Aorta (tissue), 5 donors: ENCODE measurements at regions not wholly inside any gene's neighbourhood (a gene's known extent, or its start where the extent isn't known, plus 50 kb on each side); places are given as distances from the start of the nearest gene placed in this dataset.

Experiments
- ATAC-seq: fragments of 200-7000 bp; cut with Tn5 transposase; one replicate; pipeline ENCODE4 v1.9.1; 2022; ENCODE audit warnings: moderate library complexity; ENCODE audit not compliant: low FRiP score
- DNase-seq, 2 donors: peaks; one replicate each; pipeline ENCODE4 v3.0.0-alpha.2; 2020
- H3K27ac ChIP-seq, 2 donors: one replicate each; pipeline ENCODE4 v1.5.1; 2013; ENCODE audit warnings: low read length in 2 of 2, mild to moderate bottlenecking in 2 of 2, moderate library complexity in 2 of 2, control low read depth in 1 of 2, inconsistent platforms in 1 of 2, low read depth in 1 of 2
- H3K27me3 ChIP-seq, 2 donors: one replicate each; pipeline ENCODE4 v1.6.1; 2013; ENCODE audit warnings: control low read depth in 1 of 2, low read length in 1 of 2, mild to moderate bottlenecking in 1 of 2, moderate library complexity in 1 of 2; ENCODE audit not compliant: insufficient read depth in 2 of 2, control insufficient read depth in 1 of 2
- H3K36me3 ChIP-seq, 2 donors: one replicate each; pipeline ENCODE4 v1.6.1; 2013; ENCODE audit warnings: control low read depth in 1 of 2, low read length in 1 of 2, mild to moderate bottlenecking in 1 of 2; ENCODE audit not compliant: insufficient read depth in 2 of 2, control insufficient read depth in 1 of 2
- H3K4me1 ChIP-seq, 2 donors: one replicate each; pipeline ENCODE4 v1.6.1; 2013; ENCODE audit warnings: low read length in 2 of 2, control low read depth in 1 of 2, mild to moderate bottlenecking in 1 of 2, moderate library complexity in 1 of 2; ENCODE audit not compliant: insufficient read depth in 2 of 2, control insufficient read depth in 1 of 2
- H3K4me3 ChIP-seq, 2 donors: one replicate each; pipeline ENCODE4 v1.5.1; 2013; ENCODE audit warnings: low read length in 2 of 2, control low read depth in 1 of 2, mild to moderate bottlenecking in 1 of 2
- H3K9me3 ChIP-seq: one replicate; pipeline ENCODE4 v1.6.1; 2013; ENCODE audit warnings: mild to moderate bottlenecking, low read length; ENCODE audit not compliant: control insufficient read depth
- WGBS, 2 donors: extraction: QIAGEN DNeasy Blood & Tissue Kit; methylation state at CpG; one replicate each; pipeline ENCODE4 v1.1.7; 2013; 5-methylcytosine and 5-hydroxymethylcytosine counted together
- intact Hi-C, 2 donors: fragments of 100-400 bp; cut with DNase I; formaldehyde crosslinking; loops; one replicate each; pipeline versions ENCODE4 v1.14.2 to v1.15.0; 2022
- donor health status: healthy with polysubstance abuse.
- donor health status: Bipolar disorder and iron deficiency.
- donor health status: DM: no; HTN: no; CAD: no.
- donor health status: DM: no; HTN: no; CAD: no.
- donor health status: DM: yes; HTN: yes; CAD: no.

- Histone ChIP-seq H3K4me3 (no peak overlapping the region), H3K27me3 (no peaks in the 10 kb centered on the region), H3K9me3 (no peaks in the 10 kb centered on the region), H3K27ac (no peak overlapping the region), H3K4me1 (no peaks in the 10 kb centered on the region), H3K36me3 (no peaks in the 10 kb centered on the region)
- DNase-seq (no peak), ATAC-seq (no peak)
- WGBS, 2 donors, result 77 to 79% methylated on average over 1 of the region's 1 CpG
- intact Hi-C loops, result no loop called here
Observed at GRCh38 chr3:8189051-8189450, 312.6 kb upstream of the LMCD1 start.

GRCh38 chr3:8191406-8191805 lies 310.2 kb upstream of the LMCD1 start:
- no peaks in the 10 kb centered on the region for H3K36me3 ChIP-seq
- WGBS, 2 donors, result 92 to 100% methylated on average over 1 of the region's 1 CpG
- no peak for ATAC-seq

DNA sequence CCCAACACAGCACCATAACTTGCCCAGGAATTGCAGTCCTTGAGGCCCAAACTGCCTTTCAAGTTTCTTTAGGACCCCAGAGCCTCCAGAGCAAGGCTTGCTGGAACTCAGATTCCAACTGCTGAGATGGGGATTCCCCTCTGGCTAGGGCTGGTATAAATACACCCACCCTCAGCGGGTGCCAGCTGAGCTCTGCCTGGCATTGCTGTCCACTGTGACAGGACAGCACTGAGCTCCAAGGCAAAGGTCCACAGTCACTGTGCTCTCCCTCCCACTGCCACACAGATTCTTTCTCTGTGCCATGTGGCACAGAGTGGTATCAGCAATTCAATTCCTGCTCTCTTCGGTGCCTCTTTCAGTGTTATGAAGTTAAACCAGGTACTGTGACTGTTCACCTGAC lies 304.2 kb upstream of the LMCD1 start:
- no peak overlapping the region for H3K4me3 ChIP-seq
- H3K27me3 ChIP-seq, result no peaks in the 10 kb centered on the region
- no peaks in the 10 kb centered on the region for H3K4me1 ChIP-seq
- intact Hi-C loops, result no loop called here
- 71 to 83% methylated on average over 2 of the region's 2 CpGs for WGBS, 2 donors
- no peak for DNase-seq
- H3K9me3 ChIP-seq, result no peaks in the 10 kb centered on the region
- no peaks in the 10 kb centered on the region for H3K36me3 ChIP-seq
- no peak overlapping the region for H3K27ac ChIP-seq
- ATAC-seq, result no peak

More at GRCh38 chr3:8191406-8191805, 310.2 kb upstream of the LMCD1 start:
- Histone ChIP-seq H3K27me3 (no peaks in the 10 kb centered on the region), H3K4me3 (no peak overlapping the region), H3K4me1 (no peaks in the 10 kb centered on the region), H3K27ac (no peak overlapping the region), H3K9me3 (no peaks in the 10 kb centered on the region)
- intact Hi-C loops, result no loop called here
- DNase-seq, result no peak

DNA sequence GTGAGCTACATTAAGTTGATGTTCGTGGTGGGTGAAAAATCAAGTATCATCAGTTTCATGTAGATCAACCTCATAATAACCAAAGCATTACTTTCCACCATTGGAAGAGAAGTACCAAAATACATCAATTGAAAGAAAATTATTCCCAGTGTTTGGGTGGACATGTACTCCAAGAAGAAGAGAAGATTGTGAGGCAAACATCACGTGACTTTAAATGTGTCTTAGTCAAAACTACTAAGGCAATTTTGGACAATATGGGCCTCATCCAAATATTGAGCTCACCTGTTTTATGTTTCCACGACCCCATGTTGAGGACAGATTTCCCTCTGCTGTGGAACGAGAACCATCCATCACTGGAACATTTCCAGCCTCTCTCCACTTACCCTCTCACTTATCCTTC lies 303.0 kb upstream of the LMCD1 start:
- Histone ChIP-seq H3K27ac (no peak overlapping the region), H3K4me1 (no peaks in the 10 kb centered on the region), H3K9me3 (no peaks in the 10 kb centered on the region), H3K4me3 (no peak overlapping the region), H3K27me3 (no peaks in the 10 kb centered on the region), H3K36me3 (no peaks in the 10 kb centered on the region)
- intact Hi-C loops, result no loop called here
- 77 to 87% methylated on average over 4 of the region's 4 CpGs for WGBS, 2 donors
- DNase-seq, result no peak
- no peak for ATAC-seq

DNA sequence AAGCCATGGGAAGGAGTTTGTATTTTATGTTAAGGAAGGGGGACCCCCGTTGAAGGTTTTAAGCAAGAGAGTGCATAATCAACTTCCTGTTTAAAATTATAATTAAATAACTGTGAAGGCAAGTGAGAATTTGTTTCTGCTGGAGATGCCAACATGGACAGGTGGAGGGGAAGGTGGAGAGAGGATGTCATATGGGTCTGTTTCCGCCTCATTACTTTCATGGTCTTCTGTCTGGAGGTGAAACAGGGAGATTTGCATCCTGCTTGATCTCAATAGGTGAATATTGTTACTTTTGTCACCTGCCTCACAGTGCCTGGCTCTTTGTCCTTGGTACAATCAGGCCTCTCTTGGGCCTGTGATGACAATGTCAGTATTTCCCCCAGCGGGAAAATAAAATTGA lies 300.6 kb upstream of the LMCD1 start:
- DNase-seq (no peak), ATAC-seq (no peak)
- Histone ChIP-seq H3K36me3 (no peaks in the 10 kb centered on the region), H3K27ac (no peak overlapping the region), H3K4me3 (no peak overlapping the region), H3K27me3 (no peaks in the 10 kb centered on the region), H3K9me3 (no peaks in the 10 kb centered on the region), H3K4me1 (no peaks in the 10 kb centered on the region)
- 92 to 93% methylated on average over 3 of the region's 3 CpGs for WGBS, 2 donors
- intact Hi-C loops, result no loop called here

- intact Hi-C loops, result no loop called here
- WGBS, 2 donors, result 87 to 91% methylated on average over 4 of the region's 4 CpGs
- DNase-seq, result no peak
- no peak overlapping the region for H3K4me3 ChIP-seq
- no peaks in the 10 kb centered on the region for H3K9me3 ChIP-seq
- no peaks in the 10 kb centered on the region for H3K27me3 ChIP-seq
- no peak for ATAC-seq
- H3K27ac ChIP-seq, result no peak overlapping the region
- no peaks in the 10 kb centered on the region for H3K36me3 ChIP-seq
- no peaks in the 10 kb centered on the region for H3K4me1 ChIP-seq
Observed at GRCh38 chr3:8201886-8202285, 299.7 kb upstream of the LMCD1 start.

DNA sequence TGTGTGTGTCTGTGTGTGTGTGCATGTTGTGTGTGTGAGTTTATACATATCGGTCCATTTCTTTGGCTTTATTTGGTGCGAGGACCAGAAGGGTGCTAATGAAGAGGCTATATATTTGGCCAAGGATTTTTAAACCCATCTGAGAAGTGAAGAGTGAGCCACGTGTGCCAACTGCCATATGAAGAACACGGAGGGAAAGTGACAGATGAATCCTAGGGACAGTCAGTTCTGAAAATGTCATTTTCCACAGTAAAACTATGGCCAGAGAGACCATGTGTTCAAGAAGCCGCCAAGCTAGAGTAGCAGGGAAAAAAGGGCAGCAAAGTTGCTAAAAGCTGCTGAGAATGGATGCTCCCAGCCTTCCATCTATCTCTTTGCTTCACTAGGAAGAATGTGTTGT lies 297.3 kb upstream of the LMCD1 start:
- H3K9me3 ChIP-seq, result no peaks in the 10 kb centered on the region
- no peaks in the 10 kb centered on the region for H3K27me3 ChIP-seq
- intact Hi-C loops, result no loop called here
- DNase-seq (no peak), ATAC-seq (no peak)
- 77 to 95% methylated on average over 5 of the region's 5 CpGs for WGBS, 2 donors
- H3K36me3 ChIP-seq, result no peaks in the 10 kb centered on the region
- H3K4me3 ChIP-seq, result no peak overlapping the region
- H3K4me1 ChIP-seq, result no peaks in the 10 kb centered on the region
- H3K27ac ChIP-seq, result no peak overlapping the region

DNA sequence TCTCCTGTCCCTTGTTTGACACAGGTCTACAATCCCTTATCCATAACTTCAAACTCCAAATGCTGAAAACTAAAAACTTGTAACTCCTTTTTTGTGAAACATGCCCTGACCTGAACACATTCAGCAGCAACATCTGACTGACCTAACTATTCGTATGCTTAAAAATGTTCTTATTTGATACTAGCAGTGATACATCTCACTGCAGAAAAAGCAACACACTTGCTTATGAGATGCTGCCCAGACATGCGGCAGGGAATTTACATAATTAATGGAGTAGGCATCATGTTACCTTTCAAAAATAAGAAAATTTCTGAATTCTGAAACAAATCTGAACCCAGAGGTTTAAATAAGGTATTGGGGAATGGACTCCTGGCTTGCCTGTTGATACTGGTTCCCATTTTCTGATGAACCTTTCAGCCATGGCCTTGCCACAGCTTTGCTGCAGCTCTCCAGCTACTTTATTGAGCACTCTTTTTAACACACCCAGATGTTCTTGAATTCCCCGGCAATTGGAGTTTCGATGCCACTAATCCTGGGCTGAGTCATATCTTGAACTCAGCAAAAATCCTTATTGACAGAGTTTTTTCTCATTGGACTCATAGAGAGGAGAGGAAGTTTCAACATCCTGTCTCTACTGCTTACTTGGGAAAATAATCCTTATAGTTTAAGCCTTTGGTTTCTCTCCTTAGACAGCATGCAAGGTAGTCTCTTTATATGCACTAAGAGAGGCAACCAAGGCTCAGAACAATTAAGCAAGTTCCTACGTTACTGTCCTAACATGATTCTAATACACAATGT lies 296.6 kb upstream of the LMCD1 start:
- DNase-seq (no peak), ATAC-seq (peak; percentile 22)
- intact Hi-C loops, result no loop called here
- Histone ChIP-seq H3K36me3 (no peaks in the 10 kb centered on the region), H3K9me3 (no peaks in the 10 kb centered on the region), H3K4me3 (no peak overlapping the region), H3K27me3 (no peaks in the 10 kb centered on the region), H3K27ac (no peak overlapping the region), H3K4me1 (no peaks in the 10 kb centered on the region)
- 80 to 83% methylated on average over 5 of the region's 5 CpGs for WGBS, 2 donors

- no peaks in the 10 kb centered on the region for H3K27me3 ChIP-seq
- 45 to 49% methylated on average over 2 of the region's 2 CpGs for WGBS, 2 donors
- no peaks in the 10 kb centered on the region for H3K9me3 ChIP-seq
Observed at GRCh38 chr3:8205881-8206280, 295.7 kb upstream of the LMCD1 start.

More at GRCh38 chr3:8205881-8206280, 295.7 kb upstream of the LMCD1 start:
- intact Hi-C loops, result no loop called here
- ATAC-seq (no peak), DNase-seq (no peak)
- Histone ChIP-seq H3K27ac (no peak overlapping the region), H3K4me1 (no peaks in the 10 kb centered on the region), H3K4me3 (no peak overlapping the region), H3K36me3 (no peaks in the 10 kb centered on the region)
